GM12878 (cell line): ENCODE measurements at regions not wholly inside any gene's neighbourhood (a gene's known extent, or its start where the extent isn't known, plus 50 kb on each side); places are given as distances from the start of the nearest gene placed in this dataset.

Experiments
- ATAC-seq: fragments of 200-7000 bp; cut with Tn5 transposase; 3 replicates; pipeline ENCODE4 v1.9.1; 2020; ENCODE audit warnings: mild to moderate bottlenecking, moderate library complexity
- BruUV-seq: library from RNA; stranded (reverse); fragments of 400-500 nt; replicated peaks from 2 replicates; lab custom pipeline; 2021; lab: Mats Ljungman, UMichigan
- CTCF ChIA-PET: fragments of 300-600 bp; sonication (Branson Sonifier 250); formaldehyde crosslinking; extraction: SDS; loops from one replicate; lab custom pipeline; 2021; ENCODE audit warnings: inconsistent platforms; lab: Yijun Ruan, JAX
- POLR2A ChIA-PET: fragments of 350-600 bp; formaldehyde crosslinking; extraction: SDS; loops from one replicate; lab custom pipeline; 2021; ENCODE audit warnings: inconsistent platforms; lab: Charles Lee
- RAD21 ChIA-PET: fragments of 300-600 bp; sonication (Branson Sonifier 250); formaldehyde crosslinking; loops from one replicate; lab custom pipeline; 2023; ENCODE audit warnings: antibody characterized with exemption; ENCODE audit not compliant: unreplicated experiment; lab: Charles Lee
- SMC1A ChIA-PET: fragments of 300-600 bp; sonication (Branson Sonifier 250); formaldehyde crosslinking; loops from one replicate; lab custom pipeline; 2023; ENCODE audit not compliant: unreplicated experiment, uncharacterized antibody; lab: Charles Lee
- DNase-seq: peaks from one replicate; pipeline ENCODE4 v3.0.0-alpha.2; 2011; ENCODE audit warnings: low read depth, low spot score
- FAIRE-seq: peaks from 3 replicates; lab custom pipeline; 2011; peaks lifted over from hg19 to GRCh38; lab: Jason Lieb, UNC
- H2AFZ ChIP-seq: 2 replicates; pipeline ENCODE4 v1.6.0; 2011; ENCODE audit warnings: low read depth, low read length, control low read depth; ENCODE audit not compliant: control insufficient read depth
- H3K27ac ChIP-seq: 2 replicates; pipeline ENCODE4 v1.5.1; 2011; ENCODE audit warnings: control low read depth; ENCODE audit not compliant: control insufficient read depth, insufficient read depth
- H3K27me3 ChIP-seq, 2 experiments: replicated peaks in 1 of 2; 2 replicates each; pipeline versions ENCODE4 v1.6.0 to v1.6.1; 2011; ENCODE audit warnings: low read length in 1 of 2; ENCODE audit not compliant: control insufficient read depth in 2 of 2, insufficient read depth in 2 of 2
- H3K36me3 ChIP-seq, 2 experiments: 2 replicates each; pipeline ENCODE4 v1.5.1; 2011; ENCODE audit warnings: low read length in 1 of 2; ENCODE audit not compliant: control insufficient read depth in 2 of 2, insufficient read depth in 2 of 2
- H3K4me1 ChIP-seq: 2 replicates; pipeline ENCODE4 v1.6.1; 2011; ENCODE audit warnings: mild to moderate bottlenecking, low read length, moderate library complexity, mixed read lengths; ENCODE audit not compliant: control insufficient read depth, insufficient read depth
- H3K4me2 ChIP-seq: 2 replicates; pipeline ENCODE4 v1.6.0; 2011; ENCODE audit warnings: control low read depth; ENCODE audit not compliant: control insufficient read depth, insufficient read depth
- H3K4me3 ChIP-seq: fragments of 200-600 bp; sonication (generic); 2 replicates; pipeline ENCODE4 v1.5.1; 2016
- H3K79me2 ChIP-seq: 2 replicates; pipeline ENCODE4 v1.6.0; 2011; ENCODE audit warnings: low read length; ENCODE audit not compliant: control insufficient read depth, insufficient read depth
- H3K9ac ChIP-seq: 2 replicates; pipeline ENCODE4 v1.8.0; 2011; ENCODE audit warnings: low read length, control low read depth, mixed read lengths; ENCODE audit not compliant: control insufficient read depth, insufficient read depth
- H3K9me3 ChIP-seq: replicated peaks from 3 replicates; pipeline ENCODE4 v1.5.1; 2011; ENCODE audit warnings: mild to moderate bottlenecking, low read length; ENCODE audit not compliant: control insufficient read depth, insufficient read depth
- H4K20me1 ChIP-seq: 2 replicates; pipeline ENCODE4 v1.6.0; 2011; ENCODE audit not compliant: control insufficient read depth, insufficient read depth
- ASH2L ChIP-seq: fragments of 300-600, 200-600 bp; sonication (generic); IDR thresholded peaks from 2 replicates; pipeline ENCODE4 v1.6.1; 2017; ENCODE audit warnings: low read depth, mild to moderate bottlenecking, borderline replicate concordance
- ATF2 ChIP-seq: IDR thresholded peaks from 2 replicates; pipeline ENCODE4 v1.6.1; 2012; ENCODE audit warnings: low read length, inconsistent platforms
- BACH1 ChIP-seq: fragments of 450-650 bp; IDR thresholded peaks from 2 replicates; pipeline ENCODE4 v1.6.1; 2017; ENCODE audit warnings: mild to moderate bottlenecking, borderline replicate concordance
- CBX5 ChIP-seq: sonication (generic); IDR thresholded peaks from 2 replicates; pipeline ENCODE4 v1.6.1; 2016; ENCODE audit warnings: low read depth, moderate library complexity, mild to moderate bottlenecking, inconsistent platforms
- ELK1 ChIP-seq: IDR thresholded peaks from 2 replicates; pipeline ENCODE4 v1.6.1; 2012; ENCODE audit warnings: low read depth, low read length, improper control_type of control experiment
- ESRRA ChIP-seq: IDR thresholded peaks from 2 replicates; pipeline ENCODE4 v1.6.1; 2012; ENCODE audit warnings: mild to moderate bottlenecking, low read length, improper control_type of control experiment
- HDAC2 ChIP-seq: fragments of 200-600 bp; sonication (generic); IDR thresholded peaks from 2 replicates; pipeline ENCODE4 v1.6.1; 2017
- KLF5 ChIP-seq: fragments of 450-650 bp; IDR thresholded peaks from 2 replicates; pipeline ENCODE4 v1.6.1; 2014; ENCODE audit warnings: mild to moderate bottlenecking; ENCODE audit not compliant: partially characterized antibody
- LARP7 ChIP-seq: fragments of 450-650 bp; IDR thresholded peaks from 2 replicates; pipeline ENCODE4 v1.6.1; 2017; ENCODE audit warnings: mild to moderate bottlenecking
- NFYB ChIP-seq: IDR thresholded peaks from 2 replicates; pipeline ENCODE4 v1.6.1; 2011; ENCODE audit warnings: low read depth, mild to moderate bottlenecking, low read length, improper control_type of control experiment, moderate library complexity; ENCODE audit not compliant: insufficient read depth
- POLR2AphosphoS2 ChIP-seq: IDR thresholded peaks from 2 replicates; pipeline ENCODE4 v1.6.1; 2011; ENCODE audit warnings: low read depth, mild to moderate bottlenecking, low read length, improper control_type of control experiment, moderate library complexity
- SRF ChIP-seq, 2 experiments: IDR thresholded peaks; 2 replicates each; pipeline ENCODE4 v1.6.1; 2011; ENCODE audit warnings: low read depth in 2 of 2, low read length in 2 of 2, mild to moderate bottlenecking in 1 of 2, moderate library complexity in 1 of 2
- STAT1 ChIP-seq: fragments of 450-650 bp; conservative IDR thresholded peaks from 2 replicates; pipeline ENCODE4 v1.6.1; 2014; ENCODE audit warnings: antibody characterized with exemption, mild to moderate bottlenecking
- TAF1 ChIP-seq: IDR thresholded peaks from 2 replicates; pipeline ENCODE4 v1.6.1; 2011; ENCODE audit warnings: mild to moderate bottlenecking, low read depth, low read length, borderline replicate concordance
- TARDBP ChIP-seq: IDR thresholded peaks from 2 replicates; pipeline ENCODE4 v1.6.1; 2016; ENCODE audit warnings: borderline replicate concordance
- TCF3 ChIP-seq: IDR thresholded peaks from 2 replicates; pipeline ENCODE4 v1.6.1; 2012; ENCODE audit warnings: low read depth, mild to moderate bottlenecking, low read length, borderline replicate concordance; ENCODE audit not compliant: insufficient read depth
- YBX1 ChIP-seq: fragments of 450-650 bp; IDR thresholded peaks from 2 replicates; pipeline ENCODE4 v1.6.1; 2016; ENCODE audit warnings: antibody characterized with exemption
- ZBTB11 ChIP-seq: fragments of 450-650 bp; formaldehyde crosslinking; IDR thresholded peaks from 2 replicates; pipeline ENCODE4 v1.5.0; 2022; ENCODE audit warnings: mild to moderate bottlenecking, missing genetic modification characterization
- WGBS: methylation state at CpG from one replicate; pipeline ENCODE4 v1.1.6; 2016; ENCODE audit warnings: low lambda C conversion rate; ENCODE audit not compliant: insufficient replicate concordance, insufficient coverage; ENCODE audit errors: missing lambda C conversion rate; 5-methylcytosine and 5-hydroxymethylcytosine counted together
- in situ Hi-C: fragments of 300-500 bp; cut with MboI; formaldehyde crosslinking; loops from 9 replicates; pipeline ENCODE4 v1.14.3; 2018; ENCODE audit warnings: mixed read lengths
- intact Hi-C: fragments of 100-400 bp; cut with micrococcal nuclease; formaldehyde crosslinking; loops from one replicate; pipeline ENCODE4 v1.14.2; 2022; ENCODE audit not compliant: unreplicated experiment

- Histone ChIP-seq H3K9me3 (no peaks in the 10 kb centered on the region), H3K27me3 (no peaks in the 10 kb centered on the region), H4K20me1 (no peaks in the 10 kb centered on the region), H3K4me1 (no peaks in the 10 kb centered on the region), H3K79me2 (no peaks in the 10 kb centered on the region), H3K4me2 (no peak overlapping the region), H3K36me3 (no peaks in the 10 kb centered on the region), H3K27ac (no peak overlapping the region), H2AFZ (no peak overlapping the region), H3K4me3 (no peak overlapping the region), H3K9ac (no peak overlapping the region)
- DNase-seq (no peak), ATAC-seq (no peak), FAIRE-seq (no peak)
- ChIA-PET RAD21 (no interaction called here), POLR2A (no interaction called here), CTCF (no interaction called here), SMC1A (no interaction called here)
- no TSS peak for BruUV-seq
- intact Hi-C loops (no loop called here), in situ Hi-C loops (no loop called here)
- TF ChIP-seq ASH2L = no peak
- no peak for TF ChIP-seq LARP7
- TF ChIP-seq ATF2 = no peak
- no peak for TF ChIP-seq KLF5
- TF ChIP-seq HDAC2 = no peak
- no peak for TF ChIP-seq ELK1
- no peak for TF ChIP-seq NFYB
- no peak for TF ChIP-seq YBX1
- TF ChIP-seq ESRRA = no peak
- no peak for TF ChIP-seq SRF (IDR thresholded peaks at IDR 0.05; ENCODE audit: low read depth in 2 of 2, low read length in 2 of 2)
- TF ChIP-seq TARDBP = no peak
- TF ChIP-seq TCF3 = no peak
- no peak for TF ChIP-seq TAF1
- TF ChIP-seq CBX5 = no peak
- no peak for TF ChIP-seq BACH1
- TF ChIP-seq ZBTB11 (CRISPR knock-in tag) = no peak
- TF ChIP-seq STAT1 = no peak
- TF ChIP-seq POLR2AphosphoS2 = no peak
- WGBS = 36% methylated on average over 2 of the region's 2 CpGs
Measured at GRCh38 chr6:168728056-168728455, 287.1 kb downstream of the SMOC2 start.
